ENCODE measurements at regions not wholly inside any gene's neighbourhood (a gene's known extent, or its start where the extent isn't known, plus 50 kb on each side); places are given as distances from the start of the nearest gene placed in this dataset.

DNA sequence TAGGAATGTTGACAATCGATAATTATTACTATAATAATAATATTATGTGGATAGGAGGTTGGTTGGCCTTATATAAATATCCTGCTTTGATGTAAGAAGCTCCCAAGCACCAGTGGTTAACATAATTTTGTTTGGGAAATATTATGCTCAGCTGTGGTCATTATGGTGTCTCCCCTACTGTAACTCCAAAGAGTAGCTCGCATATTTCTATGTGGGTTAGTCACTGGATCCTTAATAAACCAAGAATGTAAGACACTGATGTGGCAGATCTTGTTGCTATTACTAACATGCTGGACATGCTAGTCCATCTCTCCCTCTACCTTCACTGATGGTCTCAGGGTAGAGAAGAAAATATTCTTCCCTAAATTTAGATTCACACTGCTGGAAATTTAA is 79.2 kb upstream of the RALGPS2 start:
- Histone ChIP-seq H3K27ac (no peak overlapping the region), H3K27me3 (ENCODE audit: insufficient read depth in 3 of 3, low read length in 2 of 3) (no peaks in the 10 kb centered on the region), H3K36me3 (ENCODE audit: insufficient read depth in 1 of 2, low read depth in 1 of 2) (no peaks in the 10 kb centered on the region), H3K4me1 (peaks cover 5% of the 10 kb centered on the region), H3K9me3 (no peaks in the 10 kb centered on the region), H3K4me3 (no peak overlapping the region)
- no peak for ATAC-seq
- 41 to 47% (median 41%) methylated on average over 2 of the region's 2 CpGs for WGBS, 3 donors
- intact Hi-C loops (cut with DNase I): no loop called here
- DNase-seq: no peak
- TF ChIP-seq CTCF (IDR thresholded peaks at IDR 0.05): no peak

GRCh38 chr1:178646821-178647220 is 78.2 kb upstream of the RALGPS2 start:
- TF ChIP-seq CTCF (IDR thresholded peaks at IDR 0.05): no peak
- ATAC-seq: no peak
- no peaks in the 10 kb centered on the region for H3K27me3 ChIP-seq (ENCODE audit: insufficient read depth in 3 of 3, low read length in 2 of 3)
- H3K9me3 ChIP-seq: no peaks in the 10 kb centered on the region
- DNase-seq: no peak
- intact Hi-C loops (cut with DNase I): no loop called here
- H3K27ac ChIP-seq: no peak overlapping the region
- H3K4me1 ChIP-seq: peaks cover 5% of the 10 kb centered on the region
- H3K4me3 ChIP-seq: no peak overlapping the region
- H3K36me3 ChIP-seq (ENCODE audit: insufficient read depth in 1 of 2, low read depth in 1 of 2): no peaks in the 10 kb centered on the region
- 86 to 92% (median 91%) methylated on average over 5 of the region's 5 CpGs for WGBS, 3 donors

- TF ChIP-seq CTCF (IDR thresholded peaks at IDR 0.05): no peak
- Histone ChIP-seq H3K27me3 (ENCODE audit: insufficient read depth in 3 of 3, low read length in 2 of 3) (peaks cover 0 to 5% (median 0%) of the 10 kb centered on the region in 3 donors), H3K4me1 (peaks cover 5% of the 10 kb centered on the region), H3K4me3 (no peak overlapping the region), H3K27ac (no peak overlapping the region), H3K36me3 (ENCODE audit: insufficient read depth in 1 of 2, low read depth in 1 of 2) (no peaks in the 10 kb centered on the region), H3K9me3 (no peaks in the 10 kb centered on the region)
- intact Hi-C loops (cut with DNase I): no loop called here
- 96 to 97% (median 96%) methylated on average over 11 of the region's 11 CpGs for WGBS, 3 donors
- ATAC-seq (no peak), DNase-seq (no peak)
Measured at GRCh38 chr1:178648151-178648550, 76.9 kb upstream of the RALGPS2 start.

DNA sequence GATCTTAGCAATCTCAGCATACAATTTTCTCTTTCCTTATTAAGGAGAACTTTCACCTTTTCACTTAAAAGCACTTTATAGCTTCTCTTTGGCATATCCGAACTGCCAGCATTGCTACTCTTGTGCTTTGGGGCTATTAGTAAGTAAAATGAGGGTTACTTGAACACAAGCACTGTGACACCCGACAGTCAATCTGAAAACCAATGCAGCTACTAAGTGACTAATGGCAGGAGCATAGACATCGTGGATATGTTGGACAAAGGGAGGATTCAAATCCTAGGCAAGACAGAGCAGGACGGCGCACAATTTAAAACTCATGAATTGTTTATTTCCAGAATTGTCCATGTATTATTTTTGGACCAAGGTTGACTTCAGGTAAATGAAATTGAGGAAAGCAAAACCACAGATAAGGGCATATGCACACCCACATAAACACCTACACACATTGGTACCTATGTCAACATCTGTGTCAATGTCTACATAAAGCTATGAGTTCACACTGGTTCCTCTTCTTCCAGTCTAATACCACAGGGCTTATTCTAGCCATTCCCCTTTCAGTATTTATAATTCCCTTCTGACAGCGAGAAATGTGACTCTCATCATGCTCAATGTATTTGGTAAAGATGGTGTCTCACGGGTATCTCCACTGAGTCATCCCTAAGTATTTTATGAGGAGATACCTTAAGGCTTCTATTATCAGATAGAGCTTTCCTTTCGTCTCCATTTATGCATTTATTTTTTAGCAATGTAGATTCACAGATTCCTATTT is 75.3 kb upstream of the RALGPS2 start:
- no peaks in the 10 kb centered on the region for H3K4me1 ChIP-seq
- intact Hi-C loops (cut with DNase I): no loop called here
- DNase-seq (no peak), ATAC-seq (no peak)
- no peaks in the 10 kb centered on the region for H3K36me3 ChIP-seq (ENCODE audit: insufficient read depth in 1 of 2, low read depth in 1 of 2)
- no peak overlapping the region for H3K27ac ChIP-seq
- WGBS, 3 donors: 94 to 98% (median 94%) methylated on average over 8 of the region's 8 CpGs
- no peak for TF ChIP-seq CTCF (IDR thresholded peaks at IDR 0.05)
- no peak overlapping the region for H3K4me3 ChIP-seq
- no peaks in the 10 kb centered on the region for H3K9me3 ChIP-seq
- H3K27me3 ChIP-seq (ENCODE audit: insufficient read depth in 3 of 3, low read length in 2 of 3): peaks cover 0 to 8% (median 0%) of the 10 kb centered on the region in 3 donors

Data from psoas muscle (tissue), 7 donors.